Common myeloid progenitor, CD34-positive (primary cell): ENCODE measurements at regions not wholly inside any gene's neighbourhood (a gene's known extent, or its start where the extent isn't known, plus 50 kb on each side); places are given as distances from the start of the nearest gene placed in this dataset.
"Not testable (repeated sequence)": the region's sequence is repeated elsewhere in the genome, so short reads cannot be mapped to it uniquely, and the experiment has no call there.

ENCODE experiments used
- CTCF ChIA-PET: fragments of 350-600 bp; sonication (Branson Sonifier 250); formaldehyde crosslinking; loops from one replicate; lab custom pipeline; 2021; ENCODE audit warnings: antibody characterized with exemption; lab: Charles Lee
- POLR2A ChIA-PET: fragments of 350-600 bp; sonication (Branson Sonifier 250); formaldehyde crosslinking; loops from one replicate; lab custom pipeline; 2021; ENCODE audit warnings: antibody characterized with exemption; lab: Charles Lee
- DNase-seq, 3 donors: peaks; one replicate each; pipeline versions ENCODE4 v3.0.0 to v3.0.0-alpha.2; 2013
- H3K27ac ChIP-seq, 2 experiments: 1 replicate in 1 of 2; 2 replicates in 1 of 2; pipeline ENCODE4 v1.7.0; 2013; ENCODE audit warnings: inconsistent platforms in 2 of 2, low read length in 2 of 2, mild to moderate bottlenecking in 2 of 2, low read depth in 1 of 2, moderate library complexity in 1 of 2; ENCODE audit not compliant: severe bottlenecking in 2 of 2, insufficient read depth in 1 of 2, poor library complexity in 1 of 2
- H3K27me3 ChIP-seq, 5 experiments: replicated peaks in 2 of 5; 1 replicate in 3 of 5; 2 replicates in 2 of 5; pipeline versions ENCODE4 v1.6.1 to v1.7.0; 2013; ENCODE audit warnings: low read length in 4 of 5, mild to moderate bottlenecking in 2 of 5, moderate library complexity in 2 of 5, inconsistent platforms in 1 of 5; ENCODE audit not compliant: insufficient read depth in 5 of 5, control insufficient read depth in 4 of 5
- H3K36me3 ChIP-seq, 4 experiments: 1 replicate in 2 of 4; 2 replicates in 2 of 4; pipeline versions ENCODE4 v1.6.1 to v1.7.0; 2013; ENCODE audit warnings: low read length in 3 of 4, control low read depth in 1 of 4, mild to moderate bottlenecking in 1 of 4; ENCODE audit not compliant: control insufficient read depth in 4 of 4, insufficient read depth in 4 of 4
- H3K4me1 ChIP-seq, 4 experiments: 1 replicate in 3 of 4; 2 replicates in 1 of 4; pipeline versions ENCODE4 v1.6.1 to v1.7.1; 2013; ENCODE audit warnings: low read length in 3 of 4, mild to moderate bottlenecking in 3 of 4, control low read depth in 1 of 4, inconsistent platforms in 1 of 4, moderate library complexity in 1 of 4; ENCODE audit not compliant: control insufficient read depth in 4 of 4, insufficient read depth in 4 of 4; ENCODE audit errors: control extremely low read depth in 1 of 4
- H3K4me3 ChIP-seq, 7 experiments: 1 replicate in 4 of 7; 2 replicates in 3 of 7; pipeline versions ENCODE4 v1.5.1 to v1.7.0; 2013; ENCODE audit warnings: mild to moderate bottlenecking in 7 of 7, low read length in 6 of 7, moderate library complexity in 6 of 7, inconsistent platforms in 2 of 7, low read depth in 2 of 7, control low read depth in 1 of 7; ENCODE audit not compliant: insufficient read depth in 4 of 7, control insufficient read depth in 1 of 7; ENCODE audit errors: extremely low read depth in 1 of 7
- H3K9me3 ChIP-seq, 5 experiments: 1 replicate in 4 of 5; 2 replicates in 1 of 5; pipeline versions ENCODE4 v1.6.1 to v1.7.1; 2013; ENCODE audit warnings: low read length in 4 of 5, mild to moderate bottlenecking in 2 of 5, inconsistent platforms in 1 of 5, low read depth in 1 of 5, moderate library complexity in 1 of 5; ENCODE audit not compliant: control insufficient read depth in 4 of 5, insufficient read depth in 2 of 5; ENCODE audit errors: control extremely low read depth in 1 of 5
- WGBS: methylation state at CpG from one replicate; pipeline ENCODE4 v1.1.5; 2013; ENCODE audit not compliant: insufficient coverage; 5-methylcytosine and 5-hydroxymethylcytosine counted together

- Histone ChIP-seq H3K4me3 (no peak overlapping the region), H3K27ac (no peak overlapping the region), H3K4me1 (no peaks in the 10 kb centered on the region), H3K36me3 (no peaks in the 10 kb centered on the region), H3K27me3 (no peaks in the 10 kb centered on the region), H3K9me3 (no peaks in the 10 kb centered on the region)
- 100% methylated on average over 2 of the region's 2 CpGs for WGBS
- CTCF ChIA-PET, result no interaction called here
- POLR2A ChIA-PET, result no interaction called here
- no peak for DNase-seq
These were observed 87.8 kb downstream of the RFPL4B start for GRCh38 chr6:112434896-112435435.

GRCh38 chr6:112437058-112437457 lies 89.9 kb downstream of the RFPL4B start:
- H3K4me1 ChIP-seq, result no peaks in the 10 kb centered on the region
- no peak overlapping the region for H3K27ac ChIP-seq
- DNase-seq, result no peak
- H3K36me3 ChIP-seq, result no peaks in the 10 kb centered on the region
- H3K9me3 ChIP-seq, result no peaks in the 10 kb centered on the region
- WGBS, result no CpG with 5 or more reads among the region's 1 CpG
- no peaks in the 10 kb centered on the region for H3K27me3 ChIP-seq
- H3K4me3 ChIP-seq, result no peak overlapping the region
- CTCF ChIA-PET, result no interaction called here
- POLR2A ChIA-PET, result no interaction called here

GRCh38 chr6:112439010-112439409 lies 91.9 kb downstream of the RFPL4B start:
- Histone ChIP-seq H3K9me3 (no peaks in the 10 kb centered on the region), H3K36me3 (no peaks in the 10 kb centered on the region), H3K27me3 (no peaks in the 10 kb centered on the region), H3K4me1 (no peaks in the 10 kb centered on the region), H3K4me3 (no peak overlapping the region), H3K27ac (no peak overlapping the region)
- no peak for DNase-seq
- WGBS, result no CpG with 5 or more reads among the region's 5 CpGs
- CTCF ChIA-PET, result interaction anchor here (0.6 kb wide), 1 partner anchor 50 kb away, joined by 3 read pairs; no protein-coding TSS in a partner anchor
- POLR2A ChIA-PET, result no interaction called here

- ChIA-PET CTCF (interaction anchor here (0.6 kb wide), 1 partner anchor 50 kb away, joined by 3 read pairs; no protein-coding TSS in a partner anchor), POLR2A (no interaction called here)
- DNase-seq, result no peak
- no peaks in the 10 kb centered on the region for H3K36me3 ChIP-seq
- no peaks in the 10 kb centered on the region for H3K27me3 ChIP-seq
- no peak overlapping the region for H3K4me3 ChIP-seq
- H3K27ac ChIP-seq, result no peak overlapping the region
- no CpG with 5 or more reads among the region's 1 CpG for WGBS
- no peaks in the 10 kb centered on the region for H3K4me1 ChIP-seq
- H3K9me3 ChIP-seq, result no peaks in the 10 kb centered on the region
These were observed 92.3 kb downstream of the RFPL4B start for GRCh38 chr6:112439432-112439831.

- DNase-seq, result no peak
- H3K9me3 ChIP-seq, result no peaks in the 10 kb centered on the region
- H3K4me3 ChIP-seq, result no peak overlapping the region
- H3K27ac ChIP-seq, result no peak overlapping the region
- H3K4me1 ChIP-seq, result no peaks in the 10 kb centered on the region
- POLR2A ChIA-PET, result no interaction called here
- CTCF ChIA-PET, result no interaction called here
- H3K36me3 ChIP-seq, result no peaks in the 10 kb centered on the region
- H3K27me3 ChIP-seq, result no peaks in the 10 kb centered on the region
- WGBS, result no CpG with 5 or more reads among the region's 1 CpG
These were observed 94.5 kb downstream of the RFPL4B start for GRCh38 chr6:112441607-112442006.

- POLR2A ChIA-PET, result no interaction called here
- no peak overlapping the region for H3K4me3 ChIP-seq
- no peaks in the 10 kb centered on the region for H3K4me1 ChIP-seq
- H3K9me3 ChIP-seq, result no peaks in the 10 kb centered on the region
- no peaks in the 10 kb centered on the region for H3K27me3 ChIP-seq
- no peak overlapping the region for H3K27ac ChIP-seq
- H3K36me3 ChIP-seq, result no peaks in the 10 kb centered on the region
- CTCF ChIA-PET, result no interaction called here
- no peak for DNase-seq
- 95% methylated on average over 3 of the region's 6 CpGs for WGBS
These were observed 96.3 kb downstream of the RFPL4B start for GRCh38 chr6:112443179-112444065.

- H3K27ac ChIP-seq, H3K4me3 ChIP-seq, H3K36me3 ChIP-seq, DNase-seq, H3K4me1 ChIP-seq, POLR2A ChIA-PET, H3K27me3 ChIP-seq, CTCF ChIA-PET: not testable (repeated sequence)
- WGBS, result no CpG with 5 or more reads among the region's 3 CpGs
- peaks cover 0 to 19% (median 4%) of the 10 kb centered on the region in 5 experiments for H3K9me3 ChIP-seq
These were observed 101.7 kb downstream of the RFPL4B start for GRCh38 chr6:112448786-112449185.
